ENCODE measurements at regions not wholly inside any gene's neighbourhood (a gene's known extent, or its start where the extent isn't known, plus 50 kb on each side); places are given as distances from the start of the nearest gene placed in this dataset.

DNA sequence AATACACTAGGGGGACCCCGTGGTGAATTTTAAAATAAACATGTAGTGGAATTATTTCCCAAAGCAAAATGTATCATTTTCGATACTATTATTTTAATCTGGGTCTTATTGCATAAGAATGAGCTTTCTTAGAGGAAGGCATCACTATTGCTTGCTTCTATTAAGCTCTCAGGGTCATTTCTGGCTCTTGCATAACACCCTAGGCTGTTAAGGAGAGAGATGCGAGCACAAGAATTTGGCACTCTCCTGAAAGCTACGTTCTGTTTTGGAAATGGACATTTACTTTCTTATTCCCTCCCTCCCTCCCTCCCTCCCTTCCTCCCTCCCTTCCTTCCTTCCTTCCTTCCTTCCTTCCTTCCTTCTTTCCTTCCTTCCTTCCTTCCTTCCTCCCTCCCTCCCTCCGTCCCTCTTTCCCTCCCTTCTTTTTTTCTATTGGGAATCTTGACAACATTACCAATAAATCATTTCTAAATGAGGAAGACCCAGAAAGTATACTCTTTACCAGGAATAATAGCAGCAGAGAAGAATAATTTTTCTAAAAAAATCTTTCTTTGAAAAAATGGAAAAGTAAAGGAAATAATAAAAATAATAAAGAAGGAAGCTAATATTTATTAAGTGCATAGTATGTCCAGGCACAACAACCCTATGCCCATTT, 83.6 kb upstream of the BDNF start:
- Histone ChIP-seq H3F3A (ENCODE audit: control insufficient read depth, insufficient read depth) (no peaks in the 10 kb centered on the region), H4K20me1 (ENCODE audit: control insufficient read depth, insufficient read depth, low read depth, low read length) (no peaks in the 10 kb centered on the region), H3K36me3 (ENCODE audit: control insufficient read depth, low read length) (no peaks in the 10 kb centered on the region), H3K4me3 (ENCODE audit: low read length) (no peak overlapping the region), H3K9me3 (ENCODE audit: control insufficient read depth, insufficient read depth, low read length) (no peaks in the 10 kb centered on the region), H3K27me3 (ENCODE audit: control insufficient read depth, low read length) (no peaks in the 10 kb centered on the region), H3K27ac (ENCODE audit: low read depth, low read length) (no peak overlapping the region), H3K9me2 (replicated peaks; ENCODE audit: control insufficient read depth, low read length) (no peaks in the 10 kb centered on the region), H3K4me1 (ENCODE audit: control insufficient read depth, low read length) (no peaks in the 10 kb centered on the region), H3K79me2 (ENCODE audit: control insufficient read depth, low read length) (no peaks in the 10 kb centered on the region), H3K4me2 (ENCODE audit: low read length) (no peak overlapping the region)
- no peak for TF ChIP-seq CTCF (IDR thresholded peaks at IDR 0.05; ENCODE audit: low read depth, low read length, poor library complexity, severe bottlenecking)
- TF ChIP-seq EZH2phosphoT487 (IDR thresholded peaks at IDR 0.05; ENCODE audit: borderline replicate concordance, low read length): no peak

DNA sequence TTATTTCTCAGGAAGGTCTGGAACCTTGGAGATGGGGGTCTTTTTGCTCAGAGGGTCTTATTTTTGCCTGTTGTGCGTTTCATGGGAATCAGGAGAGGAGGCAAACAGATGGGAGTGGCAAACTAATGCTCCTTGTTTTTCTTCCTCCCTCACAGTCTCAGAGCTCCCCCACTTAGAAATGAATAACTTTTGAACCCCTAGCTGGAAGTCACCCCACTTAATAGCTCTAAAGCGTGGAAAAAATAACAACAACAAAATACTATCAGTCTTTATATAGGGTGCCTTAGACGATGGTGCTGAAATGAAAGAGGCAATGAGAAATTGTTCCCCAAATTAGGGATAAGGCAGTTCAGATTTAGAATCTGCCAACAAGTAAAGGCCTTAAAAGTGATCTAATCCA, 76.8 kb upstream of the BDNF start:
- no peaks in the 10 kb centered on the region for H4K20me1 ChIP-seq (ENCODE audit: control insufficient read depth, insufficient read depth, low read depth, low read length)
- H3K4me2 ChIP-seq (ENCODE audit: low read length): no peak overlapping the region
- H3K4me1 ChIP-seq (ENCODE audit: control insufficient read depth, low read length): no peaks in the 10 kb centered on the region
- no peak overlapping the region for H3K4me3 ChIP-seq (ENCODE audit: low read length)
- H3K9me3 ChIP-seq (ENCODE audit: control insufficient read depth, insufficient read depth, low read length): no peaks in the 10 kb centered on the region
- H3K36me3 ChIP-seq (ENCODE audit: control insufficient read depth, low read length): no peaks in the 10 kb centered on the region
- no peaks in the 10 kb centered on the region for H3K79me2 ChIP-seq (ENCODE audit: control insufficient read depth, low read length)
- H3K27ac ChIP-seq (ENCODE audit: low read depth, low read length): no peak overlapping the region
- no peaks in the 10 kb centered on the region for H3F3A ChIP-seq (ENCODE audit: control insufficient read depth, insufficient read depth)
- H3K27me3 ChIP-seq (ENCODE audit: control insufficient read depth, low read length): no peaks in the 10 kb centered on the region
- H3K9me2 ChIP-seq (replicated peaks; ENCODE audit: control insufficient read depth, low read length): no peaks in the 10 kb centered on the region
- TF ChIP-seq EZH2phosphoT487 (IDR thresholded peaks at IDR 0.05; ENCODE audit: borderline replicate concordance, low read length): no peak
- TF ChIP-seq CTCF (IDR thresholded peaks at IDR 0.05; ENCODE audit: low read depth, low read length, poor library complexity, severe bottlenecking): no peak

DNA sequence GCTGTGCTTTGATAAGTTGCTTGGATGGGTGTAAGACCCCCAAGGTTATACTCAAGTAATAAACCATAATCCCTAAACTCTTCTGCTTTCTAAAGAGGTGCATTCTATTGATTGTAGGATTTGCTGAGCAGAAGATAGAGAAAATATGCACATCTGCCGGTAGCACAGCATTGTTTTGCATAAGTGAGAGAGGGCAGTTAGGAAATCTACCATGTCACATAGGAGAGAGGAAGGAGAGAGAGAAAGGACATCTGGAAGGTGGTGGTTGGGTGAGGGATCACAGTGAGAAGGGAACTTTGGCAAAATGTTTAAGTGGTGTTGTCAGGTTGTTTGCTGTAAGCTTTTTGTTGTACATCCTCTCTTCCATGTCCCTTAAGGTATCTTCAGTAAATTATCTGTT, 73.6 kb upstream of the BDNF start:
- no peaks in the 10 kb centered on the region for H3K9me2 ChIP-seq (replicated peaks; ENCODE audit: control insufficient read depth, low read length)
- no peaks in the 10 kb centered on the region for H3K79me2 ChIP-seq (ENCODE audit: control insufficient read depth, low read length)
- no peak overlapping the region for H3K4me3 ChIP-seq (ENCODE audit: low read length)
- no peaks in the 10 kb centered on the region for H3K27me3 ChIP-seq (ENCODE audit: control insufficient read depth, low read length)
- H3F3A ChIP-seq (ENCODE audit: control insufficient read depth, insufficient read depth): no peaks in the 10 kb centered on the region
- TF ChIP-seq EZH2phosphoT487 (IDR thresholded peaks at IDR 0.05; ENCODE audit: borderline replicate concordance, low read length): no peak
- no peaks in the 10 kb centered on the region for H3K36me3 ChIP-seq (ENCODE audit: control insufficient read depth, low read length)
- H3K4me2 ChIP-seq (ENCODE audit: low read length): no peak overlapping the region
- H4K20me1 ChIP-seq (ENCODE audit: control insufficient read depth, insufficient read depth, low read depth, low read length): no peaks in the 10 kb centered on the region
- no peaks in the 10 kb centered on the region for H3K4me1 ChIP-seq (ENCODE audit: control insufficient read depth, low read length)
- no peaks in the 10 kb centered on the region for H3K9me3 ChIP-seq (ENCODE audit: control insufficient read depth, insufficient read depth, low read length)
- no peak overlapping the region for H3K27ac ChIP-seq (ENCODE audit: low read depth, low read length)

DNA sequence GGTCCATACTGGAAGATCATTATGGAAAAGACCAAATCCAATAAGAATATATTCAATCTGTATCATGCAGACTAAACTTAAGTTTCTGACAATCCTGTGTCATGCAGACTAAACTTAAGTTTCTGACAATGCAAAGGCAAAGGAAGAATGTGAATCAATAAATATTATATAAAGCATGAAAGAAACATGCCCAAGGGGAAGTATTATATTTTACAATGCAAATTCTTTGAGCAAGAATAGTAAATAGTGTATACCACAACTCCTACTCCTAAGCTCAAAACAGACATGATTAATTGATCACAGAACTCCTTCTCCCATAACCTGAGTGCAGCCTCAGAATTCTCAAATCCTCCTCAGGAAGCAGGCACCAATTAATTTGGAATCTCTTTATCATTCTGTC, 71.3 kb upstream of the BDNF start:
- H3K9me2 ChIP-seq (replicated peaks; ENCODE audit: control insufficient read depth, low read length): no peaks in the 10 kb centered on the region
- H3K36me3 ChIP-seq (ENCODE audit: control insufficient read depth, low read length): no peaks in the 10 kb centered on the region
- no peaks in the 10 kb centered on the region for H3F3A ChIP-seq (ENCODE audit: control insufficient read depth, insufficient read depth)
- H3K27ac ChIP-seq (ENCODE audit: low read depth, low read length): no peak overlapping the region
- H3K4me3 ChIP-seq (ENCODE audit: low read length): no peak overlapping the region
- H3K4me2 ChIP-seq (ENCODE audit: low read length): no peak overlapping the region
- H3K4me1 ChIP-seq (ENCODE audit: control insufficient read depth, low read length): no peaks in the 10 kb centered on the region
- no peak for TF ChIP-seq CTCF (IDR thresholded peaks at IDR 0.05; ENCODE audit: low read depth, low read length, poor library complexity, severe bottlenecking)
- TF ChIP-seq EZH2phosphoT487 (IDR thresholded peaks at IDR 0.05; ENCODE audit: borderline replicate concordance, low read length): no peak
- no peaks in the 10 kb centered on the region for H3K9me3 ChIP-seq (ENCODE audit: control insufficient read depth, insufficient read depth, low read length)
- H4K20me1 ChIP-seq (ENCODE audit: control insufficient read depth, insufficient read depth, low read depth, low read length): no peaks in the 10 kb centered on the region
- H3K79me2 ChIP-seq (ENCODE audit: control insufficient read depth, low read length): no peaks in the 10 kb centered on the region
- H3K27me3 ChIP-seq (ENCODE audit: control insufficient read depth, low read length): no peaks in the 10 kb centered on the region

Data from DOHH2 (cell line).